Psoas muscle (tissue), 7 donors: ENCODE measurements at regions not wholly inside any gene's neighbourhood (a gene's known extent, or its start where the extent isn't known, plus 50 kb on each side); places are given as distances from the start of the nearest gene placed in this dataset.

Experiments used
- ATAC-seq, 4 donors: fragments of 200-7000 bp; cut with Tn5 transposase; one replicate each; pipeline ENCODE4 v1.9.1; 2020; ENCODE audit warnings: moderate library complexity in 3 of 4, mild to moderate bottlenecking in 2 of 4
- DNase-seq, 2 donors: peaks; one replicate each; pipeline ENCODE4 v3.0.0-alpha.2; 2020
- H3K27ac ChIP-seq: fragments of 200-600 bp; one replicate; pipeline ENCODE4 v1.8.0; 2022
- H3K27me3 ChIP-seq, 3 donors: fragments of 200-600 bp in 1 of 3; one replicate each; pipeline versions ENCODE4 v1.6.1 to v1.8.0; 2013 to 2022; ENCODE audit warnings: low read length in 2 of 3, mild to moderate bottlenecking in 2 of 3, moderate library complexity in 1 of 3; ENCODE audit not compliant: insufficient read depth in 3 of 3
- H3K36me3 ChIP-seq, 2 donors: fragments of 200-600 bp in 1 of 2; one replicate each; pipeline versions ENCODE4 v1.6.1 to v1.8.0; 2013 to 2022; ENCODE audit warnings: low read depth in 1 of 2, mild to moderate bottlenecking in 1 of 2, moderate library complexity in 1 of 2; ENCODE audit not compliant: insufficient read depth in 1 of 2
- H3K4me1 ChIP-seq: fragments of 200-600 bp; one replicate; pipeline ENCODE4 v1.8.0; 2022
- H3K4me3 ChIP-seq: fragments of 200-600 bp; one replicate; pipeline ENCODE4 v1.8.0; 2022; ENCODE audit warnings: mild to moderate bottlenecking
- H3K9me3 ChIP-seq: fragments of 200-600 bp; one replicate; pipeline ENCODE4 v1.8.0; 2022
- WGBS, 3 donors: extraction: QIAGEN DNeasy Blood & Tissue Kit; methylation state at CpG; one replicate each; pipeline versions ENCODE4 v1.1.6 to v1.1.7; 2013; 5-methylcytosine and 5-hydroxymethylcytosine counted together
- intact Hi-C, 2 donors: fragments of 100-400 bp; cut with DNase I; formaldehyde crosslinking; loops; one replicate each; pipeline versions ENCODE4 v1.11.0 to v1.14.2; 2022
- TF ChIP-seq, protein P1 (sequence below): fragments of 200-600 bp; IDR thresholded peaks from one replicate; pipeline ENCODE4 v1.8.0; 2022; ENCODE audit warnings: antibody characterized with exemption
- donor health status: healthy with polysubstance abuse.
- donor health status: DM: no; HTN: no; CAD: no; lungs with moderate emphysema.
- donor health status: Bipolar disorder and iron deficiency.
- donor health status: healthy.
- donor health status: DM: yes; HTN: yes; CAD: no.
- donor health status: DM: no; HTN: no; CAD: no.
- donor health status: DM: yes; HTN: yes; CAD: no.

DNA sequence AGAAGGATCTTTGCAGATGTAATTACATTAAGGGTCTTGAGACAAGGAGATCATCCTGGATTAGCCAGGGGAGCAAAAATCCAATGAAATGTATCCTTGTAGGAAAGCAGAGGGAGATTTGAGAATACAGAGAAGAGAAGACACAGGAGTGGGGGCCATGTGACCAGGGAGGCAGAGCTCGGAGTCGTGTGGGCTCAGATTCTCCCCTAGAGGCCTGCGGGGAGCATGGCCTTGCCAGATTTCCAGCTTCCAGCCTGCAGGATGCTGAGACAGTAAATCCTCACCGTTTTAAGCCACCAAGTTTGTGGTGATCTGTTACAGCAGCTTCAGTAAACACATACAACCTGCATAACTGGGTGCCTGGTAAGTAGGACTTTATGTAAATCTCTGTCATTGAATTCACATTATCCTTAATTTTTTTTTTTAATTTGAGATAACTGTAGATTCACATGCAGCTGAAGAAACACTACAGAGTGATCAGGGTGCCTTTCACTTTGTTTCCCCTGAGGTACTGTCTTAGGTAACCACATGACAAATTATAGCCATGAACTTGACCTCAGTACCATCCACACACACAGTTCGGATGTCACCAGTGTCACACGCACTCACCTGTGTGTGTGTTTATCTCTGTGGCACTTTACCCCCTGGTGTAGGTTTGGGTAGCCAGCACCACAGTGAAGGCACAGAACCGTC, 138.4 kb upstream of the HDAC4 start:
- H3K4me1 ChIP-seq = peaks cover 11% of the 10 kb centered on the region
- H3K27ac ChIP-seq = peak overlapping the region; percentile 83
- 17 to 39% (median 17%) methylated on average over 7 of the region's 7 CpGs for WGBS, 3 donors
- intact Hi-C loops = no loop called here
- TF ChIP-seq, protein P1, sequence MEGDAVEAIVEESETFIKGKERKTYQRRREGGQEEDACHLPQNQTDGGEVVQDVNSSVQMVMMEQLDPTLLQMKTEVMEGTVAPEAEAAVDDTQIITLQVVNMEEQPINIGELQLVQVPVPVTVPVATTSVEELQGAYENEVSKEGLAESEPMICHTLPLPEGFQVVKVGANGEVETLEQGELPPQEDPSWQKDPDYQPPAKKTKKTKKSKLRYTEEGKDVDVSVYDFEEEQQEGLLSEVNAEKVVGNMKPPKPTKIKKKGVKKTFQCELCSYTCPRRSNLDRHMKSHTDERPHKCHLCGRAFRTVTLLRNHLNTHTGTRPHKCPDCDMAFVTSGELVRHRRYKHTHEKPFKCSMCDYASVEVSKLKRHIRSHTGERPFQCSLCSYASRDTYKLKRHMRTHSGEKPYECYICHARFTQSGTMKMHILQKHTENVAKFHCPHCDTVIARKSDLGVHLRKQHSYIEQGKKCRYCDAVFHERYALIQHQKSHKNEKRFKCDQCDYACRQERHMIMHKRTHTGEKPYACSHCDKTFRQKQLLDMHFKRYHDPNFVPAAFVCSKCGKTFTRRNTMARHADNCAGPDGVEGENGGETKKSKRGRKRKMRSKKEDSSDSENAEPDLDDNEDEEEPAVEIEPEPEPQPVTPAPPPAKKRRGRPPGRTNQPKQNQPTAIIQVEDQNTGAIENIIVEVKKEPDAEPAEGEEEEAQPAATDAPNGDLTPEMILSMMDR = no peak
- peaks cover 12% of the 10 kb centered on the region for H3K9me3 ChIP-seq
- ATAC-seq (peak; percentile 35 to 74 (median 56)), DNase-seq (peak in 1 of 2 donors; percentile 39)
- H3K4me3 ChIP-seq = peak overlapping the region; percentile 44
- no peaks in the 10 kb centered on the region for H3K27me3 ChIP-seq
- no peaks in the 10 kb centered on the region for H3K36me3 ChIP-seq

DNA sequence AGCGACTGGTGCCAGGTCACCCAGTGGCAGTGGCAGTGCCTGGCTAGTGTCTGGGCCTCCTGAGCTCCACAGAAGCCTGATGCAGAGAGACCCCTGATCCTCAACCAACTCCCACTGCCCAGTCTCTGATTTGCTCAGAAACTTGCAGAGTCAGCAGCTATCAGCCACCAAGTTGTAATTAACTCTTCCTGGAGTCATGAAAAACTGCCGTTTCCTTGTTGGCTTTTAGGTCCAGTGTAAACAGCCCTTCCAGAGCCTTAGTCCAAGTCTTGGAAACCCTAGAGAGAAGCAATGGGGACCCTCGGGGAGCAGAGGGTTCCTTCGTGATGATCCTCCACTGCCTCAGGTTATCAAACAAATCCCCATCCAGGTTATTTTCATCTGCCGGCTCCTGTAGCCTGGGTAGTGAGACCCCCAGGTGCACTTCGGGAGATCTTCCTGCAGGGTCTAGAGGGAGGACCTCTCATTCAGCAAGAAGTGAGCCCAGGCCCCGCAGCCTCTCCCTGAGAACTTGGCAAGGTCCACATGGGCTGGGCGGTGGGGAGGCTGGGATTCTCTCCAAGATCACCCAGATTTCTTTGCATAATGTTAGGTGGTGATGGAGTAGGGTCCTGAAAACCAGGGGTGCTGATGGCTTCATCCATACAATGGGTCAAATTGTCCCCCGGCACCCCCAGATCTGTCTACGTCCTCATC, 137.7 kb upstream of the HDAC4 start:
- H3K27ac ChIP-seq = peak overlapping the region; percentile 83

DNA sequence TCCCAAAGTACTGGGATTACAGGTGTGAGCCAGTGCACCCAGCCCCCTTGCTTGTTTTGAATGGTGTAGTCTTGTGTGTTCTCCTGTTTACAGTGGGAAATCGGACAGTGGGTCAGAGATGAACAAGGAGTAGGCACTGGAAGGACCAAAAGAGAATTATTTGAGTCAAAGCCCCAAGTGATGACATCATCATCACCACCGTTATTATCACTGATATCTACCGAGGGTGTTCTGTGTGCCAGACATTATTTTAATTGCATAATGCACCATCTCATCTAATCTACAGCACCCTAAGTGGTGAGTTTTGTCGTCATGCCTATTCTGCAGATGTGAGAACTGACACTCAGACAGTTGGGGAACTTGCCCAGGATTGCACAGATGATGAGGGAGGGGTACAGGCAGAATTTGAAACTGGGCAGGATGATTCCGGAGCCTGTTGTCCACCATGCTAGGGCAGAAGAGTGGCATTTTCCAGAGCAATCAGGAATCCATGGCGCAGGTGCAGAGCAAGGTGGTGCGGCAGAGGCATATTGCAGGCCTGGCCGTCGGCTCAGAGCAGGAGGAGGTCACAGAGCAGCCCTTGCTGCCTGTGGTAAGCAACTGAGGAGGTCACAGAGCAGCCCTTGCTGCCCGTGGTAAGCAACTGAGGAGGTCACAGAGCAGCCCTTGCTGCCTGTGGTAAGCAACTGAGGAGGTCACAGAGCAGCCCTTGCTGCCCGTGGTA, 137.0 kb upstream of the HDAC4 start:
- DNase-seq (no peak), ATAC-seq (no peak)
- no peaks in the 10 kb centered on the region for H3K27me3 ChIP-seq
- H3K9me3 ChIP-seq = peaks cover 14% of the 10 kb centered on the region
- no peaks in the 10 kb centered on the region for H3K36me3 ChIP-seq
- WGBS, 3 donors = 76 to 81% (median 80%) methylated on average over 11 of the region's 11 CpGs
- intact Hi-C loops = no loop called here
- peaks cover 21% of the 10 kb centered on the region for H3K4me1 ChIP-seq
- no peak overlapping the region for H3K4me3 ChIP-seq
- TF ChIP-seq, protein P1 = no peak
- no peak overlapping the region for H3K27ac ChIP-seq

More for the DNA sequence above, 137.7 kb upstream of the HDAC4 start:
- peaks cover 18% of the 10 kb centered on the region for H3K4me1 ChIP-seq
- H3K27me3 ChIP-seq = no peaks in the 10 kb centered on the region
- H3K36me3 ChIP-seq = no peaks in the 10 kb centered on the region
- ATAC-seq (no peak), DNase-seq (peak in 1 of 2 donors; percentile 15)
- intact Hi-C loops = no loop called here
- TF ChIP-seq, protein P1 = no peak
- H3K4me3 ChIP-seq = no peak overlapping the region
- peaks cover 14% of the 10 kb centered on the region for H3K9me3 ChIP-seq
- 80 to 90% (median 87%) methylated on average over 10 of the region's 10 CpGs for WGBS, 3 donors

DNA sequence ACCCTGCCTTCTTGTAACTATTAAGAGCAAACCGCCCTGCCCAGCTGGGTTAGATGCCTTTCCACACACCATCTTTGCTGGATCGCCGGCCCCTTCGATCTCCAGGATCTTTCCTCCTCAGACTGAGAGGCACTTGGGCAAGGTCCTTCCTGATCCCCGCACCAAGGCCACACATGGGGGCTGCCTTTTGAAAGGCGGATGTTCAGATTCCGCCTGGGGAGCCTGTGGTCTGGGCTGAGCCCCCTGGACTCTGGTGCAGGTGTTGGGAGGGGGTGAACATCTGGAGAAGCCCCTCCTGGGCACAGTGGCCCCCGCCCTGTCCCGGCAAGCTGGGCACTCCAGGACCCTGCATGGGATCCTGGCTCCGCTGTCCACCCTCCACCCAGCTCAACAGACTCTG, 135.4 kb upstream of the HDAC4 start:
- Histone ChIP-seq H3K9me3 (peaks cover 7% of the 10 kb centered on the region), H3K27me3 (no peaks in the 10 kb centered on the region), H3K4me3 (no peak overlapping the region), H3K27ac (no peak overlapping the region), H3K36me3 (no peaks in the 10 kb centered on the region), H3K4me1 (peaks cover 24% of the 10 kb centered on the region)
- intact Hi-C loops = no loop called here
- DNase-seq = no peak
- WGBS, 3 donors = 94 to 96% (median 96%) methylated on average over 10 of the region's 10 CpGs
- no peak for ATAC-seq
- TF ChIP-seq, protein P1 = no peak
